Uterus (tissue), 2 donors: ENCODE measurements at regions not wholly inside any gene's neighbourhood (a gene's known extent, or its start where the extent isn't known, plus 50 kb on each side); places are given as distances from the start of the nearest gene placed in this dataset.

ENCODE experiments used
- CTCF ChIP-seq, 4 experiments: fragments of 200-600 bp in 2 of 4; fragments of 450-650 bp in 2 of 4; sonication (generic) in 2 of 4; IDR thresholded peaks; one replicate each; pipeline ENCODE4 v1.5.1; 2016 to 2019; ENCODE audit warnings: antibody characterized with exemption in 4 of 4, mild to moderate bottlenecking in 2 of 4, moderate library complexity in 1 of 4
- POLR2A ChIP-seq, 2 donors: fragments of 450-650 bp; IDR thresholded peaks; one replicate each; pipeline ENCODE4 v1.6.1; 2016; ENCODE audit warnings: antibody characterized with exemption in 2 of 2, mild to moderate bottlenecking in 1 of 2, moderate library complexity in 1 of 2

GRCh38 chr9:30010691-30011090 lies 2373.8 kb upstream of the ACO1 start:
- no peak for TF ChIP-seq CTCF (IDR thresholded peaks at IDR 0.05)
- no peak for TF ChIP-seq POLR2A (IDR thresholded peaks at IDR 0.05)
